Epithelial cell of prostate (primary cell): ENCODE measurements at regions not wholly inside any gene's neighbourhood (a gene's known extent, or its start where the extent isn't known, plus 50 kb on each side); places are given as distances from the start of the nearest gene placed in this dataset.

Experiments
- DNase-seq: peaks from one replicate; pipeline ENCODE4 v3.0.0-alpha.2; 2011; ENCODE audit warnings: low read depth, low spot score
- H3K27ac ChIP-seq: fragments of 450-650 bp; 2 replicates; pipeline ENCODE4 v1.5.1; 2017; ENCODE audit warnings: mild to moderate bottlenecking

GRCh38 chr2:23128684-23129292 lies 256.2 kb upstream of the KLHL29 start:
- no peak overlapping the region for H3K27ac ChIP-seq
- no peak for DNase-seq

GRCh38 chr2:23131066-23131575 lies 253.9 kb upstream of the KLHL29 start:
- DNase-seq, result no peak
- H3K27ac ChIP-seq, result no peak overlapping the region

- no peak for DNase-seq
- H3K27ac ChIP-seq, result no peak overlapping the region
These were observed 253.0 kb upstream of the KLHL29 start for GRCh38 chr2:23132000-23132399.

GRCh38 chr2:23132823-23133595 lies 252.0 kb upstream of the KLHL29 start:
- no peak overlapping the region for H3K27ac ChIP-seq
- no peak for DNase-seq

- no peak for DNase-seq
- H3K27ac ChIP-seq, result no peak overlapping the region
These were observed 250.3 kb upstream of the KLHL29 start for GRCh38 chr2:23134726-23135125.

GRCh38 chr2:23135481-23136100 lies 249.4 kb upstream of the KLHL29 start:
- no peak overlapping the region for H3K27ac ChIP-seq
- DNase-seq, result no peak

GRCh38 chr2:23137166-23137565 lies 247.8 kb upstream of the KLHL29 start:
- no peak overlapping the region for H3K27ac ChIP-seq
- no peak for DNase-seq

GRCh38 chr2:23138701-23139100 lies 246.3 kb upstream of the KLHL29 start:
- DNase-seq, result no peak
- H3K27ac ChIP-seq, result no peak overlapping the region

GRCh38 chr2:23145460-23145859 lies 239.5 kb upstream of the KLHL29 start:
- DNase-seq, result no peak
- H3K27ac ChIP-seq, result no peak overlapping the region

GRCh38 chr2:23146011-23146410 lies 239.0 kb upstream of the KLHL29 start:
- no peak overlapping the region for H3K27ac ChIP-seq
- no peak for DNase-seq

- no peak overlapping the region for H3K27ac ChIP-seq
- DNase-seq, result no peak
These were observed 236.6 kb upstream of the KLHL29 start for GRCh38 chr2:23148342-23148741.

- DNase-seq, result no peak
- no peak overlapping the region for H3K27ac ChIP-seq
These were observed 235.2 kb upstream of the KLHL29 start for GRCh38 chr2:23149777-23150176.

GRCh38 chr2:23153484-23153883 lies 231.5 kb upstream of the KLHL29 start:
- DNase-seq, result no peak
- H3K27ac ChIP-seq, result no peak overlapping the region

GRCh38 chr2:23155022-23155421 lies 230.0 kb upstream of the KLHL29 start:
- no peak overlapping the region for H3K27ac ChIP-seq
- no peak for DNase-seq

- no peak for DNase-seq
- H3K27ac ChIP-seq, result no peak overlapping the region
These were observed 227.2 kb upstream of the KLHL29 start for GRCh38 chr2:23157812-23158211.

GRCh38 chr2:23158306-23158705 lies 226.7 kb upstream of the KLHL29 start:
- DNase-seq, result no peak
- H3K27ac ChIP-seq, result no peak overlapping the region

- no peak for DNase-seq
- H3K27ac ChIP-seq, result no peak overlapping the region
These were observed 225.1 kb upstream of the KLHL29 start for GRCh38 chr2:23159746-23160405.

GRCh38 chr2:23164173-23164572 lies 220.8 kb upstream of the KLHL29 start:
- no peak overlapping the region for H3K27ac ChIP-seq
- DNase-seq, result no peak

- no peak overlapping the region for H3K27ac ChIP-seq
- no peak for DNase-seq
These were observed 215.1 kb upstream of the KLHL29 start for GRCh38 chr2:23169896-23170295.

GRCh38 chr2:23171108-23171507 lies 213.9 kb upstream of the KLHL29 start:
- no peak for DNase-seq
- no peak overlapping the region for H3K27ac ChIP-seq

GRCh38 chr2:23178396-23178795 lies 206.6 kb upstream of the KLHL29 start:
- DNase-seq, result no peak
- H3K27ac ChIP-seq, result no peak overlapping the region
